ENCODE measurements at regions not wholly inside any gene's neighbourhood (a gene's known extent, or its start where the extent isn't known, plus 50 kb on each side); places are given as distances from the start of the nearest gene placed in this dataset.

DNA sequence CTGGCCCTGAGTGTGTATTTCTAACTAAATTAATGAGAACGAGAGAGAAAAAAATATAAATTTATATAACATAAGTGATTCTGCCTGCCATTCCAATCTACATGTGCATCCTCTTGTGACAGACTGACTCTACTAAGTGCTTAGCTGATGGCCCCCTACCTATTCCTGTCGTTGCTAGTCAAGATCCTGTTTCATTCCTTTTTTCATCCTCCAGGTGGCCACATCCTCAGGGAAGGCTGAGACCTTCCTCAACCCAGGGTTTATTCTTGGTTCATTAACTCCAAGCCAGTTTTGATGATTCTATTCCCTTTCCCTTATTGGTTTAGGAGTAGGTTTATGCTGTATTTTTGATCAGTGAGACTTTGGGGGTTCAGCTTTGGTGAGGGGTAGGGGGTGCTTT lies 201.3 kb downstream of the C9orf152 start:
- no peaks in the 10 kb centered on the region for H4K20me1 ChIP-seq (replicated peaks; ENCODE audit: control insufficient read depth, extremely low read depth, insufficient read depth, low read length)
- H3K9me1 ChIP-seq (replicated peaks; ENCODE audit: control insufficient read depth, extremely low read depth, insufficient read depth, low read length) = no peaks in the 10 kb centered on the region
- no peaks in the 10 kb centered on the region for H3K27me3 ChIP-seq (ENCODE audit: control insufficient read depth in 2 of 2, insufficient read depth in 2 of 2, low read length in 2 of 2)
- FAIRE-seq (no peak), DNase-seq (ENCODE audit: low read depth, low spot score) (no peak)
- no peak overlapping the region for H3K4me3 ChIP-seq (replicated peaks in 1 of 3; ENCODE audit: insufficient read depth in 1 of 3, low read depth in 1 of 3, low read length in 3 of 3)
- POLR2A ChIA-PET = no interaction called here
- no peaks in the 10 kb centered on the region for H3K36me3 ChIP-seq (ENCODE audit: control insufficient read depth in 2 of 2, extremely low read depth in 1 of 2, insufficient read depth in 2 of 2, low read length in 2 of 2)
- CTCF ChIA-PET = interaction anchor here (1.0 to 1.9 kb wide), 5 partner anchors 15 to 103 kb away, joined by 3 to 7 read pairs (median 4); no protein-coding TSS in a partner anchor
- intact Hi-C loops (cut with micrococcal nuclease) = no loop called here
- no peak overlapping the region for H2AFZ ChIP-seq (ENCODE audit: low read depth, low read length)
- dilution Hi-C loops (cut with MboI; ENCODE audit: extremely low pct_ligation_motif_present, low sequenced_read_pairs) = no loop called here
- no peak for TF ChIP-seq FOS (IDR thresholded peaks at IDR 0.05; ENCODE audit: borderline replicate concordance, insufficient read depth, low read length)
- no peak for TF ChIP-seq POLR2A (IDR thresholded peaks at IDR 0.05; ENCODE audit: low read depth, low read length)
- TF ChIP-seq, protein P1, sequence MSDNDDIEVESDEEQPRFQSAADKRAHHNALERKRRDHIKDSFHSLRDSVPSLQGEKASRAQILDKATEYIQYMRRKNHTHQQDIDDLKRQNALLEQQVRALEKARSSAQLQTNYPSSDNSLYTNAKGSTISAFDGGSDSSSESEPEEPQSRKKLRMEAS (IDR thresholded peaks at IDR 0.05; ENCODE audit: insufficient read depth, insufficient read length) = no peak
- no peak for TF ChIP-seq POLR2AphosphoS5 (IDR thresholded peaks at IDR 0.05; ENCODE audit: insufficient read depth, low read depth, low read length)
- TF ChIP-seq, protein P2, sequence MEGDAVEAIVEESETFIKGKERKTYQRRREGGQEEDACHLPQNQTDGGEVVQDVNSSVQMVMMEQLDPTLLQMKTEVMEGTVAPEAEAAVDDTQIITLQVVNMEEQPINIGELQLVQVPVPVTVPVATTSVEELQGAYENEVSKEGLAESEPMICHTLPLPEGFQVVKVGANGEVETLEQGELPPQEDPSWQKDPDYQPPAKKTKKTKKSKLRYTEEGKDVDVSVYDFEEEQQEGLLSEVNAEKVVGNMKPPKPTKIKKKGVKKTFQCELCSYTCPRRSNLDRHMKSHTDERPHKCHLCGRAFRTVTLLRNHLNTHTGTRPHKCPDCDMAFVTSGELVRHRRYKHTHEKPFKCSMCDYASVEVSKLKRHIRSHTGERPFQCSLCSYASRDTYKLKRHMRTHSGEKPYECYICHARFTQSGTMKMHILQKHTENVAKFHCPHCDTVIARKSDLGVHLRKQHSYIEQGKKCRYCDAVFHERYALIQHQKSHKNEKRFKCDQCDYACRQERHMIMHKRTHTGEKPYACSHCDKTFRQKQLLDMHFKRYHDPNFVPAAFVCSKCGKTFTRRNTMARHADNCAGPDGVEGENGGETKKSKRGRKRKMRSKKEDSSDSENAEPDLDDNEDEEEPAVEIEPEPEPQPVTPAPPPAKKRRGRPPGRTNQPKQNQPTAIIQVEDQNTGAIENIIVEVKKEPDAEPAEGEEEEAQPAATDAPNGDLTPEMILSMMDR (IDR thresholded peaks at IDR 0.05; ENCODE audit: extremely low read depth in 1 of 2, insufficient read depth in 1 of 2, low read depth in 1 of 2, low read length in 2 of 2) = no peak
- TF ChIP-seq MYC (IDR thresholded peaks at IDR 0.05; ENCODE audit: low read depth, low read length) = no peak
- no peak for TF ChIP-seq EZH2 (IDR thresholded peaks at IDR 0.05; ENCODE audit: borderline replicate concordance, low read depth, low read length, severe bottlenecking)
- TF ChIP-seq GATA2 (IDR thresholded peaks at IDR 0.05; ENCODE audit: insufficient read depth, insufficient read length, low read depth, low read length) = no peak
- TF ChIP-seq JUN (IDR thresholded peaks at IDR 0.05; ENCODE audit: borderline replicate concordance, insufficient read depth, insufficient read length, low read depth) = no peak
- H3K9ac ChIP-seq (replicated peaks; ENCODE audit: extremely low read depth, insufficient read depth, low read length) = no peak overlapping the region
- H3K79me2 ChIP-seq (ENCODE audit: control insufficient read depth, insufficient read depth, low read length) = no peaks in the 10 kb centered on the region
- H3K4me2 ChIP-seq (ENCODE audit: insufficient read depth, low read length) = no peak overlapping the region
- no TSS peak for BruUV-seq (replicated peaks)
- no peaks in the 10 kb centered on the region for H3K4me1 ChIP-seq (ENCODE audit: control insufficient read depth, extremely low read depth, insufficient read depth, low read length)
- H3K9me3 ChIP-seq (replicated peaks; ENCODE audit: control insufficient read depth, insufficient read depth, low read length) = no peaks in the 10 kb centered on the region
- H3K27ac ChIP-seq (ENCODE audit: insufficient read depth, low read depth, low read length) = no peak overlapping the region

All from endothelial cell of umbilical vein (primary cell).